CD4-positive, alpha-beta T cell (primary cell): ENCODE measurements at regions not wholly inside any gene's neighbourhood (a gene's known extent, or its start where the extent isn't known, plus 50 kb on each side); places are given as distances from the start of the nearest gene placed in this dataset.

Experiments
- ATAC-seq: fragments of 200-7000 bp; cut with Tn5 transposase; one replicate; pipeline ENCODE4 v1.10.0; 2022; ENCODE audit warnings: mild to moderate bottlenecking; ENCODE audit not compliant: poor library complexity
- CTCF ChIA-PET: fragments of 350-600 bp; sonication (Branson Sonifier 250); formaldehyde crosslinking; loops from one replicate; lab custom pipeline; 2021; ENCODE audit warnings: antibody characterized with exemption, inconsistent platforms; lab: Charles Lee
- POLR2A ChIA-PET: fragments of 350-600 bp; sonication (Branson Sonifier 250); formaldehyde crosslinking; loops from one replicate; lab custom pipeline; 2021; ENCODE audit warnings: antibody characterized with exemption, inconsistent platforms; lab: Charles Lee
- DNase-seq, 14 experiments: peaks; one replicate each; pipeline ENCODE4 v3.0.0-alpha.2; 2013 to 2020; ENCODE audit warnings: mixed read lengths in 2 of 14
- H3K27ac ChIP-seq, 2 donors: one replicate each; pipeline versions ENCODE4 v1.5.1 to v1.7.0; 2013; ENCODE audit warnings: low read length in 2 of 2, low read depth in 1 of 2, mild to moderate bottlenecking in 1 of 2
- H3K27me3 ChIP-seq, 2 experiments: 1 replicate in 1 of 2; 2 replicates in 1 of 2; pipeline versions ENCODE4 v1.6.1 to v1.7.0; 2013; ENCODE audit warnings: low read length in 2 of 2, control low read depth in 1 of 2, mild to moderate bottlenecking in 1 of 2, moderate library complexity in 1 of 2; ENCODE audit not compliant: insufficient read depth in 2 of 2, control insufficient read depth in 1 of 2
- H3K36me3 ChIP-seq: one replicate; pipeline ENCODE4 v1.6.1; 2013; ENCODE audit warnings: low read length, control low read depth; ENCODE audit not compliant: insufficient read depth
- H3K4me1 ChIP-seq: one replicate; pipeline ENCODE4 v1.6.1; 2013; ENCODE audit warnings: low read length, control low read depth; ENCODE audit not compliant: insufficient read depth
- H3K4me3 ChIP-seq: one replicate; pipeline ENCODE4 v1.5.1; 2013; ENCODE audit warnings: mild to moderate bottlenecking, low read length, moderate library complexity
- H3K9me3 ChIP-seq, 2 experiments: 1 replicate in 1 of 2; 2 replicates in 1 of 2; pipeline versions ENCODE4 v1.6.1 to v1.7.0; 2013; ENCODE audit warnings: low read length in 2 of 2, mild to moderate bottlenecking in 2 of 2, control low read depth in 1 of 2, moderate library complexity in 1 of 2; ENCODE audit not compliant: control insufficient read depth in 1 of 2, insufficient read depth in 1 of 2
- H3K27ac Mint-ChIP-seq: one replicate; pipeline ENCODE4 v1.8.0; 2020; ENCODE audit warnings: mixed read lengths
- H3K27me3 Mint-ChIP-seq: one replicate; pipeline ENCODE4 v1.8.0; 2021; ENCODE audit warnings: mixed read lengths
- H3K36me3 Mint-ChIP-seq: one replicate; pipeline ENCODE4 v1.8.0; 2021; ENCODE audit warnings: low read depth, mixed read lengths
- H3K4me1 Mint-ChIP-seq: one replicate; pipeline ENCODE4 v1.8.0; 2021; ENCODE audit warnings: low read depth, mixed read lengths
- H3K4me3 Mint-ChIP-seq: one replicate; pipeline ENCODE4 v1.8.0; 2020; ENCODE audit warnings: mild to moderate bottlenecking, mixed read lengths
- H3K9me3 Mint-ChIP-seq: one replicate; pipeline ENCODE4 v1.8.0; 2020; ENCODE audit warnings: mixed read lengths
- intact Hi-C, 2 experiments: fragments of 100-400 bp; cut with DNase I in 1 of 2; cut with micrococcal nuclease in 1 of 2; formaldehyde crosslinking; loops; one replicate each; pipeline versions ENCODE4 v1.15.1 to v1.9.0; 2023 to 2025; cut with DNase I, micrococcal nuclease
- TF ChIP-seq, protein P1 (sequence below): fragments of 200-600 bp; IDR thresholded peaks from one replicate; pipeline ENCODE4 v1.8.0; 2022; ENCODE audit warnings: antibody characterized with exemption, mild to moderate bottlenecking

GRCh38 chr6:81822568-81822967, 70.1 kb upstream of the TENT5A start:
- ChIA-PET CTCF (no interaction called here), POLR2A (no interaction called here)
- no peak for DNase-seq
- Mint-ChIP-seq H3K36me3 (no peaks in the 10 kb centered on the region), H3K27me3 (no peaks in the 10 kb centered on the region), H3K4me3 (no peak overlapping the region), H3K27ac (no peak overlapping the region), H3K4me1 (no peaks in the 10 kb centered on the region), H3K9me3 (peaks cover 3% of the 10 kb centered on the region)
- intact Hi-C loops: no loop called here
- Histone ChIP-seq H3K36me3 (no peaks in the 10 kb centered on the region), H3K9me3 (no peaks in the 10 kb centered on the region), H3K27ac (no peak overlapping the region), H3K27me3 (no peaks in the 10 kb centered on the region), H3K4me1 (no peaks in the 10 kb centered on the region), H3K4me3 (no peak overlapping the region)
- ATAC-seq: no peak
- TF ChIP-seq, protein P1, sequence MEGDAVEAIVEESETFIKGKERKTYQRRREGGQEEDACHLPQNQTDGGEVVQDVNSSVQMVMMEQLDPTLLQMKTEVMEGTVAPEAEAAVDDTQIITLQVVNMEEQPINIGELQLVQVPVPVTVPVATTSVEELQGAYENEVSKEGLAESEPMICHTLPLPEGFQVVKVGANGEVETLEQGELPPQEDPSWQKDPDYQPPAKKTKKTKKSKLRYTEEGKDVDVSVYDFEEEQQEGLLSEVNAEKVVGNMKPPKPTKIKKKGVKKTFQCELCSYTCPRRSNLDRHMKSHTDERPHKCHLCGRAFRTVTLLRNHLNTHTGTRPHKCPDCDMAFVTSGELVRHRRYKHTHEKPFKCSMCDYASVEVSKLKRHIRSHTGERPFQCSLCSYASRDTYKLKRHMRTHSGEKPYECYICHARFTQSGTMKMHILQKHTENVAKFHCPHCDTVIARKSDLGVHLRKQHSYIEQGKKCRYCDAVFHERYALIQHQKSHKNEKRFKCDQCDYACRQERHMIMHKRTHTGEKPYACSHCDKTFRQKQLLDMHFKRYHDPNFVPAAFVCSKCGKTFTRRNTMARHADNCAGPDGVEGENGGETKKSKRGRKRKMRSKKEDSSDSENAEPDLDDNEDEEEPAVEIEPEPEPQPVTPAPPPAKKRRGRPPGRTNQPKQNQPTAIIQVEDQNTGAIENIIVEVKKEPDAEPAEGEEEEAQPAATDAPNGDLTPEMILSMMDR: no peak

DNA sequence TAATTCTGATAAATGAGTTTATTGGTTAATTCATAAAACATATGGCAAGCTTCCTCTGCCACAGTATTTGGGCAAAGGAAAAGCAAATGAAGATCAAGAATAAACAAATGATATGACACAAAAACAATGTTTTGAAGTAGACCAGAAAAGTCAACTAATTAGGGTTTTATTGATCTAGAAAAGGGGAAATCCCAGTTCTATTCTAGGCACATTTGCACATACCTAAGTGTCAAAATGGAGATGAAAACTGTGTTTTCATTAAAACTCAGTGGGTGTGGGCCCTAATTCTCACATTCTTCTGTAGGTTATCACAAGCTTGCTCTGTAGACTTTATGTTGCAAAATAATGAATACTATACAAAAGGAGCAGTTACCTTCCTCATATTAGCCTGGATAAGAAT, 69.0 kb upstream of the TENT5A start:
- Histone ChIP-seq H3K27me3 (no peaks in the 10 kb centered on the region), H3K36me3 (no peaks in the 10 kb centered on the region), H3K4me1 (no peaks in the 10 kb centered on the region), H3K4me3 (no peak overlapping the region), H3K9me3 (no peaks in the 10 kb centered on the region), H3K27ac (no peak overlapping the region)
- ATAC-seq: no peak
- Mint-ChIP-seq H3K36me3 (no peaks in the 10 kb centered on the region), H3K4me3 (no peak overlapping the region), H3K9me3 (peaks cover 3% of the 10 kb centered on the region), H3K4me1 (no peaks in the 10 kb centered on the region), H3K27me3 (no peaks in the 10 kb centered on the region), H3K27ac (no peak overlapping the region)
- DNase-seq: no peak
- TF ChIP-seq, protein P1: no peak
- intact Hi-C loops: no loop called here
- ChIA-PET CTCF (no interaction called here), POLR2A (no interaction called here)

- TF ChIP-seq, protein P1: no peak
- Mint-ChIP-seq H3K4me1 (no peaks in the 10 kb centered on the region), H3K9me3 (peaks cover 3% of the 10 kb centered on the region), H3K4me3 (no peak overlapping the region), H3K36me3 (no peaks in the 10 kb centered on the region), H3K27me3 (no peaks in the 10 kb centered on the region), H3K27ac (no peak overlapping the region)
- no peaks in the 10 kb centered on the region for H3K4me1 ChIP-seq
- H3K27ac ChIP-seq: no peak overlapping the region
- ChIA-PET POLR2A (no interaction called here), CTCF (no interaction called here)
- intact Hi-C loops: no loop called here
- DNase-seq: peak in 1 of 14 experiments; percentile 9
- no peaks in the 10 kb centered on the region for H3K27me3 ChIP-seq
- no peaks in the 10 kb centered on the region for H3K36me3 ChIP-seq
- no peaks in the 10 kb centered on the region for H3K9me3 ChIP-seq
- H3K4me3 ChIP-seq: no peak overlapping the region
- no peak for ATAC-seq
Measured at GRCh38 chr6:81820980-81821379, 68.5 kb upstream of the TENT5A start.
